ENCODE measurements at regions not wholly inside any gene's neighbourhood (a gene's known extent, or its start where the extent isn't known, plus 50 kb on each side); places are given as distances from the start of the nearest gene placed in this dataset.

GRCh38 chr3:152717252-152717651, 117.7 kb upstream of the P2RY1 start:
- TF ChIP-seq CTCF (IDR thresholded peaks at IDR 0.05; ENCODE audit: insufficient read depth, low read depth, low read length): no peak
- peak; percentile 22 for DNase-seq (ENCODE audit: low read depth)
- no peak overlapping the region for H3K4me3 ChIP-seq (ENCODE audit: low read depth, low read length)

GRCh38 chr3:152718810-152719209, 116.1 kb upstream of the P2RY1 start:
- DNase-seq (ENCODE audit: low read depth): peak; percentile 24

GRCh38 chr3:152719264-152719663, 115.7 kb upstream of the P2RY1 start:
- peak; percentile 63 for DNase-seq (ENCODE audit: low read depth)
- no peak overlapping the region for H3K4me3 ChIP-seq (ENCODE audit: low read depth, low read length)
- TF ChIP-seq CTCF (IDR thresholded peaks at IDR 0.05; ENCODE audit: insufficient read depth, low read depth, low read length): no peak

More at GRCh38 chr3:152718810-152719209, 116.1 kb upstream of the P2RY1 start:
- TF ChIP-seq CTCF (IDR thresholded peaks at IDR 0.05; ENCODE audit: insufficient read depth, low read depth, low read length): no peak
- H3K4me3 ChIP-seq (ENCODE audit: low read depth, low read length): no peak overlapping the region

GRCh38 chr3:152720951-152721718, 113.8 kb upstream of the P2RY1 start:
- TF ChIP-seq CTCF (IDR thresholded peaks at IDR 0.05; ENCODE audit: insufficient read depth, low read depth, low read length): no peak
- H3K4me3 ChIP-seq (ENCODE audit: low read depth, low read length): no peak overlapping the region
- no peak for DNase-seq (ENCODE audit: low read depth)

- no peak for DNase-seq (ENCODE audit: low read depth)
- H3K4me3 ChIP-seq (ENCODE audit: low read depth, low read length): no peak overlapping the region
- no peak for TF ChIP-seq CTCF (IDR thresholded peaks at IDR 0.05; ENCODE audit: insufficient read depth, low read depth, low read length)
Measured at GRCh38 chr3:152724270-152724669, 110.7 kb upstream of the P2RY1 start.

- H3K4me3 ChIP-seq (ENCODE audit: low read depth, low read length): no peak overlapping the region
- TF ChIP-seq CTCF (IDR thresholded peaks at IDR 0.05; ENCODE audit: insufficient read depth, low read depth, low read length): no peak
- DNase-seq (ENCODE audit: low read depth): peak; percentile 27
Measured at GRCh38 chr3:152728231-152728980, 106.5 kb upstream of the P2RY1 start.

Measured in fibroblast of villous mesenchyme (primary cell).